ENCODE measurements at regions not wholly inside any gene's neighbourhood (a gene's known extent, or its start where the extent isn't known, plus 50 kb on each side); places are given as distances from the start of the nearest gene placed in this dataset.

- no peak for DNase-seq
- no peaks in the 10 kb centered on the region for H3K4me1 ChIP-seq (ENCODE audit: insufficient read depth, low read length)
- H3K36me3 ChIP-seq (ENCODE audit: insufficient read depth, low read length) = no peaks in the 10 kb centered on the region
- ATAC-seq (ENCODE audit: insufficient read depth, low read depth) = no peak
- no peaks in the 10 kb centered on the region for H3K27me3 ChIP-seq (ENCODE audit: insufficient read depth, low read length, poor library complexity)
- TF ChIP-seq CTCF (IDR thresholded peaks at IDR 0.05; ENCODE audit: borderline replicate concordance, extremely low read depth, low read length, poor library complexity, severe bottlenecking) (no peak), EZH2 (IDR thresholded peaks at IDR 0.05; ENCODE audit: borderline replicate concordance, low read depth, low read length, severe bottlenecking) (no peak)
- H3K79me2 ChIP-seq (ENCODE audit: insufficient read depth, low read length) = no peaks in the 10 kb centered on the region
- no peak overlapping the region for H2AFZ ChIP-seq (ENCODE audit: low read depth, low read length)
- no peak overlapping the region for H3K4me2 ChIP-seq (ENCODE audit: insufficient read depth, low read length)
- no peaks in the 10 kb centered on the region for H4K20me1 ChIP-seq (ENCODE audit: insufficient read depth, low read length)
- no peak overlapping the region for H3K9ac ChIP-seq (ENCODE audit: low read depth, low read length)
- H3K9me3 ChIP-seq (ENCODE audit: insufficient read depth, low read length, severe bottlenecking) = no peaks in the 10 kb centered on the region
- H3K27ac ChIP-seq (ENCODE audit: low read length) = no peak overlapping the region
- H3K4me3 ChIP-seq (ENCODE audit: low read depth in 1 of 2, low read length in 2 of 2) = no peak overlapping the region
Observed at GRCh38 chr2:63679252-63679855, 90.6 kb downstream of the MDH1 start.

GRCh38 chr2:63680455-63680854, 91.7 kb downstream of the MDH1 start:
- no peaks in the 10 kb centered on the region for H4K20me1 ChIP-seq (ENCODE audit: insufficient read depth, low read length)
- H3K27me3 ChIP-seq (ENCODE audit: insufficient read depth, low read length, poor library complexity) = no peaks in the 10 kb centered on the region
- no peak overlapping the region for H3K27ac ChIP-seq (ENCODE audit: low read length)
- H3K4me2 ChIP-seq (ENCODE audit: insufficient read depth, low read length) = no peak overlapping the region
- no peak overlapping the region for H2AFZ ChIP-seq (ENCODE audit: low read depth, low read length)
- no peaks in the 10 kb centered on the region for H3K36me3 ChIP-seq (ENCODE audit: insufficient read depth, low read length)
- TF ChIP-seq CTCF (IDR thresholded peaks at IDR 0.05; ENCODE audit: borderline replicate concordance, extremely low read depth, low read length, poor library complexity, severe bottlenecking) = no peak
- no peak for TF ChIP-seq EZH2 (IDR thresholded peaks at IDR 0.05; ENCODE audit: borderline replicate concordance, low read depth, low read length, severe bottlenecking)
- no peak overlapping the region for H3K9ac ChIP-seq (ENCODE audit: low read depth, low read length)
- ATAC-seq (ENCODE audit: insufficient read depth, low read depth) (no peak), DNase-seq (no peak)
- no peaks in the 10 kb centered on the region for H3K79me2 ChIP-seq (ENCODE audit: insufficient read depth, low read length)
- no peak overlapping the region for H3K4me3 ChIP-seq (ENCODE audit: low read depth in 1 of 2, low read length in 2 of 2)
- no peaks in the 10 kb centered on the region for H3K4me1 ChIP-seq (ENCODE audit: insufficient read depth, low read length)
- H3K9me3 ChIP-seq (ENCODE audit: insufficient read depth, low read length, severe bottlenecking) = no peaks in the 10 kb centered on the region

GRCh38 chr2:63681896-63682295, 93.1 kb downstream of the MDH1 start:
- H3K36me3 ChIP-seq (ENCODE audit: insufficient read depth, low read length) = no peaks in the 10 kb centered on the region
- no peak overlapping the region for H3K27ac ChIP-seq (ENCODE audit: low read length)
- no peaks in the 10 kb centered on the region for H3K9me3 ChIP-seq (ENCODE audit: insufficient read depth, low read length, severe bottlenecking)
- ATAC-seq (ENCODE audit: insufficient read depth, low read depth) = no peak
- H3K4me1 ChIP-seq (ENCODE audit: insufficient read depth, low read length) = no peaks in the 10 kb centered on the region
- no peak overlapping the region for H3K4me3 ChIP-seq (ENCODE audit: low read depth in 1 of 2, low read length in 2 of 2)
- H3K27me3 ChIP-seq (ENCODE audit: insufficient read depth, low read length, poor library complexity) = no peaks in the 10 kb centered on the region
- H3K9ac ChIP-seq (ENCODE audit: low read depth, low read length) = no peak overlapping the region
- TF ChIP-seq CTCF (IDR thresholded peaks at IDR 0.05; ENCODE audit: borderline replicate concordance, extremely low read depth, low read length, poor library complexity, severe bottlenecking) = no peak
- no peak for TF ChIP-seq EZH2 (IDR thresholded peaks at IDR 0.05; ENCODE audit: borderline replicate concordance, low read depth, low read length, severe bottlenecking)
- no peak overlapping the region for H2AFZ ChIP-seq (ENCODE audit: low read depth, low read length)
- no peaks in the 10 kb centered on the region for H4K20me1 ChIP-seq (ENCODE audit: insufficient read depth, low read length)
- DNase-seq = no peak
- no peak overlapping the region for H3K4me2 ChIP-seq (ENCODE audit: insufficient read depth, low read length)
- no peaks in the 10 kb centered on the region for H3K79me2 ChIP-seq (ENCODE audit: insufficient read depth, low read length)
